Lower leg skin (tissue), 3 donors: ENCODE measurements at regions not wholly inside any gene's neighbourhood (a gene's known extent, or its start where the extent isn't known, plus 50 kb on each side); places are given as distances from the start of the nearest gene placed in this dataset.

Experiments used
- POLR2A ChIP-seq, 2 donors: fragments of 450-650 bp; IDR thresholded peaks; one replicate each; pipeline ENCODE4 v1.6.1; 2016 to 2017; ENCODE audit warnings: antibody characterized with exemption in 2 of 2, mild to moderate bottlenecking in 1 of 2, moderate library complexity in 1 of 2
- TF ChIP-seq, protein P1 (sequence below), 3 donors: fragments of 450-650 bp; IDR thresholded peaks; one replicate each; pipeline ENCODE4 v1.5.1; 2016; ENCODE audit warnings: antibody characterized with exemption in 3 of 3, mild to moderate bottlenecking in 3 of 3, moderate library complexity in 2 of 3

GRCh38 chr10:108453166-108453565 is 1288.7 kb upstream of the SORCS1 start:
- TF ChIP-seq, protein P1, sequence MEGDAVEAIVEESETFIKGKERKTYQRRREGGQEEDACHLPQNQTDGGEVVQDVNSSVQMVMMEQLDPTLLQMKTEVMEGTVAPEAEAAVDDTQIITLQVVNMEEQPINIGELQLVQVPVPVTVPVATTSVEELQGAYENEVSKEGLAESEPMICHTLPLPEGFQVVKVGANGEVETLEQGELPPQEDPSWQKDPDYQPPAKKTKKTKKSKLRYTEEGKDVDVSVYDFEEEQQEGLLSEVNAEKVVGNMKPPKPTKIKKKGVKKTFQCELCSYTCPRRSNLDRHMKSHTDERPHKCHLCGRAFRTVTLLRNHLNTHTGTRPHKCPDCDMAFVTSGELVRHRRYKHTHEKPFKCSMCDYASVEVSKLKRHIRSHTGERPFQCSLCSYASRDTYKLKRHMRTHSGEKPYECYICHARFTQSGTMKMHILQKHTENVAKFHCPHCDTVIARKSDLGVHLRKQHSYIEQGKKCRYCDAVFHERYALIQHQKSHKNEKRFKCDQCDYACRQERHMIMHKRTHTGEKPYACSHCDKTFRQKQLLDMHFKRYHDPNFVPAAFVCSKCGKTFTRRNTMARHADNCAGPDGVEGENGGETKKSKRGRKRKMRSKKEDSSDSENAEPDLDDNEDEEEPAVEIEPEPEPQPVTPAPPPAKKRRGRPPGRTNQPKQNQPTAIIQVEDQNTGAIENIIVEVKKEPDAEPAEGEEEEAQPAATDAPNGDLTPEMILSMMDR (IDR thresholded peaks at IDR 0.05) = no peak
- TF ChIP-seq POLR2A (IDR thresholded peaks at IDR 0.05) = no peak
